ENCODE measurements at regions not wholly inside any gene's neighbourhood (a gene's known extent, or its start where the extent isn't known, plus 50 kb on each side); places are given as distances from the start of the nearest gene placed in this dataset.

- no peak for DNase-seq
Observed at GRCh38 chr7:123401295-123401694, 133.1 kb downstream of the IQUB start.

GRCh38 chr7:123400196-123400595 lies 134.2 kb downstream of the IQUB start:
- no peak for DNase-seq

- DNase-seq = no peak
Observed at GRCh38 chr7:123398921-123399320, 135.5 kb downstream of the IQUB start.

- peak; percentile 24 for DNase-seq
Observed at GRCh38 chr7:123397746-123398338, 136.6 kb downstream of the IQUB start.

- DNase-seq = no peak
Observed at GRCh38 chr7:123393623-123394022, 140.8 kb downstream of the IQUB start.

GRCh38 chr7:123372368-123372767 lies 162.0 kb downstream of the IQUB start:
- DNase-seq = no peak

GRCh38 chr7:123367484-123368122 lies 166.8 kb downstream of the IQUB start:
- peak; percentile 39 for DNase-seq

- DNase-seq = no peak
Observed at GRCh38 chr7:123367031-123367430, 167.3 kb upstream of the SLC13A1 start.

GRCh38 chr7:123366626-123367025 lies 166.9 kb upstream of the SLC13A1 start:
- DNase-seq = no peak

- no peak for DNase-seq
Observed at GRCh38 chr7:123360631-123361030, 160.9 kb upstream of the SLC13A1 start.

GRCh38 chr7:123355576-123356190 lies 155.9 kb upstream of the SLC13A1 start:
- DNase-seq = no peak

- no peak for DNase-seq
Observed at GRCh38 chr7:123352973-123353372, 153.2 kb upstream of the SLC13A1 start.

GRCh38 chr7:123351516-123352505 lies 152.0 kb upstream of the SLC13A1 start:
- peak; percentile 42 for DNase-seq

- no peak for DNase-seq
Observed at GRCh38 chr7:123351027-123351426, 151.3 kb upstream of the SLC13A1 start.

- DNase-seq = peak; percentile 54
Observed at GRCh38 chr7:123348690-123349089, 148.9 kb upstream of the SLC13A1 start.

- peak; percentile 18 for DNase-seq
Observed at GRCh38 chr7:123346766-123347165, 147.0 kb upstream of the SLC13A1 start.

GRCh38 chr7:123343611-123344010 lies 143.8 kb upstream of the SLC13A1 start:
- DNase-seq = no peak

GRCh38 chr7:123341102-123341501 lies 141.3 kb upstream of the SLC13A1 start:
- DNase-seq = no peak

- no peak for DNase-seq
Observed at GRCh38 chr7:123338688-123339087, 138.9 kb upstream of the SLC13A1 start.

- no peak for DNase-seq
Observed at GRCh38 chr7:123329988-123330643, 130.3 kb upstream of the SLC13A1 start.

- no peak for DNase-seq
Observed at GRCh38 chr7:123327661-123328060, 127.9 kb upstream of the SLC13A1 start.

- DNase-seq = no peak
Observed at GRCh38 chr7:123324283-123324682, 124.5 kb upstream of the SLC13A1 start.

- DNase-seq = no peak
Observed at GRCh38 chr7:123323689-123324088, 123.9 kb upstream of the SLC13A1 start.
